Neuronal stem cell (in vitro differentiated cells): ENCODE measurements at regions not wholly inside any gene's neighbourhood (a gene's known extent, or its start where the extent isn't known, plus 50 kb on each side); places are given as distances from the start of the nearest gene placed in this dataset.

Source experiments
- DNase-seq: peaks from one replicate; pipeline ENCODE4 v3.0.0-alpha.2; 2013; ENCODE audit warnings: low spot score
- H2AFZ ChIP-seq: one replicate; pipeline ENCODE4 v1.6.1; 2013; ENCODE audit warnings: mild to moderate bottlenecking, low read length, inconsistent platforms
- H2AK5ac ChIP-seq: 2 replicates; pipeline ENCODE4 v1.6.1; 2013; ENCODE audit warnings: low read depth, mild to moderate bottlenecking, inconsistent platforms, low read length, moderate library complexity, mixed read lengths
- H2BK120ac ChIP-seq: 2 replicates; pipeline ENCODE4 v1.6.1; 2013; ENCODE audit warnings: low read depth, mild to moderate bottlenecking, inconsistent platforms, low read length, moderate library complexity, mixed read lengths
- H2BK12ac ChIP-seq: one replicate; pipeline ENCODE4 v1.6.1; 2013; ENCODE audit warnings: low read length, inconsistent platforms
- H2BK15ac ChIP-seq: 2 replicates; pipeline ENCODE4 v1.6.1; 2013; ENCODE audit warnings: mild to moderate bottlenecking, low read length, inconsistent platforms, mixed read lengths
- H2BK5ac ChIP-seq: one replicate; pipeline ENCODE4 v1.6.1; 2013; ENCODE audit warnings: inconsistent platforms, mild to moderate bottlenecking, low read length, moderate library complexity
- H3K14ac ChIP-seq: one replicate; pipeline ENCODE4 v1.6.1; 2013; ENCODE audit warnings: low read length, inconsistent platforms
- H3K18ac ChIP-seq: 2 replicates; pipeline ENCODE4 v1.6.1; 2013; ENCODE audit warnings: low read length, inconsistent platforms
- H3K23ac ChIP-seq: 2 replicates; pipeline ENCODE4 v1.6.1; 2013; ENCODE audit warnings: low read depth, mild to moderate bottlenecking, mixed read lengths, low read length, inconsistent platforms; ENCODE audit not compliant: poor library complexity
- H3K27ac ChIP-seq: replicated peaks from 3 replicates; pipeline ENCODE4 v1.5.1; 2013; ENCODE audit warnings: low read length, inconsistent platforms
- H3K27me3 ChIP-seq, 3 experiments: 2 replicates each; pipeline ENCODE4 v1.6.1; 2013; ENCODE audit warnings: low read length in 3 of 3, mild to moderate bottlenecking in 2 of 3, inconsistent platforms in 1 of 3, low read depth in 1 of 3, mixed read lengths in 1 of 3, moderate library complexity in 1 of 3; ENCODE audit not compliant: control insufficient read depth in 3 of 3, insufficient read depth in 3 of 3
- H3K36me3 ChIP-seq, 2 donors: replicated peaks in 1 of 2; 2 replicates each; pipeline ENCODE4 v1.6.1; 2013; ENCODE audit warnings: low read length in 2 of 2; ENCODE audit not compliant: control insufficient read depth in 2 of 2, insufficient read depth in 2 of 2
- H3K4ac ChIP-seq: 2 replicates; pipeline ENCODE4 v1.6.1; 2013; ENCODE audit warnings: inconsistent platforms, mild to moderate bottlenecking, low read length, moderate library complexity
- H3K4me1 ChIP-seq, 2 donors: 1 replicate in 1 of 2; 2 replicates in 1 of 2; pipeline ENCODE4 v1.6.1; 2013; ENCODE audit warnings: low read length in 2 of 2, low read depth in 1 of 2; ENCODE audit not compliant: control insufficient read depth in 2 of 2, insufficient read depth in 1 of 2
- H3K4me2 ChIP-seq: one replicate; pipeline ENCODE4 v1.6.1; 2013; ENCODE audit warnings: mild to moderate bottlenecking, low read length, inconsistent platforms; ENCODE audit not compliant: insufficient read depth, poor library complexity, severe bottlenecking
- H3K4me3 ChIP-seq, 2 donors: 2 replicates each; pipeline ENCODE4 v1.5.1; 2013; ENCODE audit warnings: low read length in 2 of 2, mild to moderate bottlenecking in 2 of 2, inconsistent platforms in 1 of 2, moderate library complexity in 1 of 2
- H3K79me1 ChIP-seq: one replicate; pipeline ENCODE4 v1.6.1; 2013; ENCODE audit warnings: low read depth, mild to moderate bottlenecking, inconsistent platforms, low read length, moderate library complexity
- H3K9ac ChIP-seq: one replicate; pipeline ENCODE4 v1.6.1; 2013; ENCODE audit warnings: mild to moderate bottlenecking, low read depth, low read length, inconsistent platforms; ENCODE audit not compliant: poor library complexity
- H3K9me3 ChIP-seq, 2 donors: replicated peaks in 1 of 2; 2 replicates each; pipeline versions ENCODE3 to v1.6.1; 2013; ENCODE audit warnings: low read length in 2 of 2, mild to moderate bottlenecking in 2 of 2, inconsistent platforms in 1 of 2, low read depth in 1 of 2, mixed read lengths in 1 of 2, moderate library complexity in 1 of 2; ENCODE audit not compliant: control insufficient read depth in 2 of 2, insufficient read depth in 1 of 2
- H4K8ac ChIP-seq: one replicate; pipeline ENCODE4 v1.6.1; 2013; ENCODE audit warnings: low read depth, mild to moderate bottlenecking, inconsistent platforms, low read length, moderate library complexity
- H4K91ac ChIP-seq: one replicate; pipeline ENCODE4 v1.6.1; 2013; ENCODE audit warnings: low read length, low read depth, mild to moderate bottlenecking, inconsistent platforms; ENCODE audit not compliant: poor library complexity
- WGBS, 2 donors: extraction: QIAGEN DNeasy Blood & Tissue Kit; methylation state at CpG; one replicate each; pipeline ENCODE4 v1.1.7; 2013; ENCODE audit warnings: missing lambda C conversion rate in 2 of 2, mixed read lengths in 1 of 2; ENCODE audit not compliant: insufficient read length in 2 of 2, insufficient replicate concordance in 1 of 2; ENCODE audit errors: extremely low coverage in 2 of 2; 5-methylcytosine and 5-hydroxymethylcytosine counted together

DNA sequence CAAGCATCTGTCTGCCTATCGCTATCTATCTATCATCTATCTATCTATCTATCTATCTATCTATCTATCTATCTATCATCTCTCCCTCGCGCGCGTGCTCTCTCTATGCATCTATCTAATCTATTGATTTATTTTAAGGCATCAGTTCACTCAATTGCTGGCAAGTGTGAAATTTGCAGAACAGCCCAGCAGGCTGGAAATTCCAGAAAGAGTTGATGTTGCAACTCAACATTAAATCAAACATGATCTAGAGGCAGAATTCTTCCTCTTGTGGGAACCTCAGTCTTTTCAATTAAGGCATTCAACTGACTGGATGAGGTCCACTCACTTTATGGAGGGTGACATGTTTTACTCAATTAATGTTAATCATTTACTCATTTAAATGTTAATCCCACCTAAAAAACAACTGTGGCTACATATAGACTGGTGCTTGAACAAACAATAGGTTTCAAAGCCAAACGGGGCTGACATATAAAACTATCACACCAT, 1210.8 kb downstream of the GALC start:
- no peak overlapping the region for H3K23ac ChIP-seq
- H3K27me3 ChIP-seq, result no peaks in the 10 kb centered on the region
- H2BK120ac ChIP-seq, result no peak overlapping the region
- no peaks in the 10 kb centered on the region for H3K79me1 ChIP-seq
- no peak overlapping the region for H2BK12ac ChIP-seq
- H2BK5ac ChIP-seq, result no peak overlapping the region
- no peaks in the 10 kb centered on the region for H3K9me3 ChIP-seq
- H3K27ac ChIP-seq, result no peak overlapping the region
- no peaks in the 10 kb centered on the region for H3K4me1 ChIP-seq
- H2AFZ ChIP-seq, result no peak overlapping the region
- H4K91ac ChIP-seq, result no peak overlapping the region
- no peak overlapping the region for H3K4me3 ChIP-seq
- no peak overlapping the region for H3K4ac ChIP-seq
- H3K36me3 ChIP-seq, result no peaks in the 10 kb centered on the region
- WGBS, 2 donors, result 100% methylated on average over 4 of the region's 6 CpGs; no CpG with 5 or more reads in 1 of the 2 donors
- no peak overlapping the region for H2AK5ac ChIP-seq
- H4K8ac ChIP-seq, result no peak overlapping the region
- H3K18ac ChIP-seq, result no peak overlapping the region
- no peak overlapping the region for H2BK15ac ChIP-seq
- no peak overlapping the region for H3K14ac ChIP-seq
- H3K4me2 ChIP-seq, result no peak overlapping the region
- H3K9ac ChIP-seq, result no peak overlapping the region
- DNase-seq, result no peak

- no peak overlapping the region for H3K4me2 ChIP-seq
- no peaks in the 10 kb centered on the region for H3K4me1 ChIP-seq
- no peak overlapping the region for H2BK15ac ChIP-seq
- no peak overlapping the region for H2BK12ac ChIP-seq
- H4K8ac ChIP-seq, result no peak overlapping the region
- no peak overlapping the region for H2AFZ ChIP-seq
- no peak overlapping the region for H3K23ac ChIP-seq
- H2AK5ac ChIP-seq, result no peak overlapping the region
- no peaks in the 10 kb centered on the region for H3K36me3 ChIP-seq
- H3K27me3 ChIP-seq, result no peaks in the 10 kb centered on the region
- no peak overlapping the region for H2BK5ac ChIP-seq
- no peak overlapping the region for H3K4me3 ChIP-seq
- no peak overlapping the region for H3K9ac ChIP-seq
- DNase-seq, result no peak
- no peak overlapping the region for H3K18ac ChIP-seq
- H3K14ac ChIP-seq, result no peak overlapping the region
- H4K91ac ChIP-seq, result no peak overlapping the region
- no peak overlapping the region for H2BK120ac ChIP-seq
- no peaks in the 10 kb centered on the region for H3K79me1 ChIP-seq
- H3K9me3 ChIP-seq, result no peaks in the 10 kb centered on the region
- no CpG with 5 or more reads among the region's 1 CpG for WGBS, 2 donors
- H3K27ac ChIP-seq, result no peak overlapping the region
- no peak overlapping the region for H3K4ac ChIP-seq
These were observed 1212.0 kb downstream of the GALC start for GRCh38 chr14:86780876-86781510.

- H3K4me1 ChIP-seq, result no peaks in the 10 kb centered on the region
- H3K4ac ChIP-seq, result no peak overlapping the region
- H2BK12ac ChIP-seq, result no peak overlapping the region
- no peak overlapping the region for H3K14ac ChIP-seq
- no peak overlapping the region for H2BK5ac ChIP-seq
- H4K8ac ChIP-seq, result no peak overlapping the region
- no peak overlapping the region for H2AFZ ChIP-seq
- no peak overlapping the region for H3K9ac ChIP-seq
- no peak overlapping the region for H4K91ac ChIP-seq
- DNase-seq, result no peak
- H3K79me1 ChIP-seq, result no peaks in the 10 kb centered on the region
- no peaks in the 10 kb centered on the region for H3K36me3 ChIP-seq
- H3K4me2 ChIP-seq, result no peak overlapping the region
- H3K27ac ChIP-seq, result no peak overlapping the region
- H2BK15ac ChIP-seq, result no peak overlapping the region
- H2AK5ac ChIP-seq, result no peak overlapping the region
- no peak overlapping the region for H3K18ac ChIP-seq
- H2BK120ac ChIP-seq, result no peak overlapping the region
- H3K9me3 ChIP-seq, result no peaks in the 10 kb centered on the region
- no peak overlapping the region for H3K4me3 ChIP-seq
- WGBS, 2 donors, result no CpG with 5 or more reads among the region's 2 CpGs
- no peak overlapping the region for H3K23ac ChIP-seq
- H3K27me3 ChIP-seq, result no peaks in the 10 kb centered on the region
These were observed 1212.5 kb downstream of the GALC start for GRCh38 chr14:86780461-86780860.

- Histone ChIP-seq H2BK15ac (no peak overlapping the region), H3K23ac (no peak overlapping the region), H3K4me3 (no peak overlapping the region), H3K18ac (no peak overlapping the region), H4K91ac (no peak overlapping the region), H3K79me1 (no peaks in the 10 kb centered on the region), H4K8ac (no peak overlapping the region), H3K9ac (no peak overlapping the region), H3K9me3 (no peaks in the 10 kb centered on the region), H3K4ac (no peak overlapping the region), H3K4me1 (no peaks in the 10 kb centered on the region), H2AFZ (no peak overlapping the region), H3K27me3 (no peaks in the 10 kb centered on the region), H3K27ac (no peak overlapping the region), H2BK120ac (no peak overlapping the region), H3K36me3 (no peaks in the 10 kb centered on the region), H2BK12ac (no peak overlapping the region), H3K14ac (no peak overlapping the region), H3K4me2 (no peak overlapping the region), H2AK5ac (no peak overlapping the region), H2BK5ac (no peak overlapping the region)
- no CpG with 5 or more reads among the region's 1 CpG for WGBS, 2 donors
- DNase-seq, result no peak
These were observed 1213.6 kb downstream of the GALC start for GRCh38 chr14:86779416-86779815.
